Neural cell (in vitro differentiated cells): ENCODE measurements at regions not wholly inside any gene's neighbourhood (a gene's known extent, or its start where the extent isn't known, plus 50 kb on each side); places are given as distances from the start of the nearest gene placed in this dataset.

Source experiments
- H2AFZ ChIP-seq: fragments of 200-600, 300-800 bp; sonication (generic), shearing (Covaris generic); 2 replicates; pipeline ENCODE4 v1.6.0; 2014; ENCODE audit warnings: low read depth, mild to moderate bottlenecking, antibody characterized with exemption, low read length, moderate library complexity
- H3F3A ChIP-seq: fragments of 200-600 bp; shearing (Covaris generic); 2 replicates; pipeline ENCODE4 v1.6.1; 2016; ENCODE audit warnings: mild to moderate bottlenecking, moderate library complexity, mixed read lengths, antibody characterized with exemption, low read length; ENCODE audit not compliant: insufficient read depth, poor library complexity, severe bottlenecking
- H3K27ac ChIP-seq: fragments of 200-600, 300-800 bp; sonication (generic), shearing (Covaris generic); 2 replicates; pipeline ENCODE4 v1.5.1; 2014; ENCODE audit warnings: mild to moderate bottlenecking, low read length, moderate library complexity
- H3K27me3 ChIP-seq: fragments of 300-800, 200-600 bp; sonication (generic), shearing (Covaris generic); 2 replicates; pipeline ENCODE4 v1.6.0; 2014; ENCODE audit warnings: mild to moderate bottlenecking, low read depth, low read length, moderate library complexity; ENCODE audit not compliant: insufficient read depth
- H3K36me3 ChIP-seq: fragments of 300-800, 200-600 bp; sonication (generic), shearing (Covaris generic); 2 replicates; pipeline ENCODE4 v1.5.1; 2014; ENCODE audit warnings: mild to moderate bottlenecking, antibody characterized with exemption, low read length, moderate library complexity; ENCODE audit not compliant: insufficient read depth
- H3K4me2 ChIP-seq: fragments of 300-800, 200-600 bp; sonication (generic), shearing (Covaris generic); 2 replicates; pipeline ENCODE4 v1.6.0; 2014; ENCODE audit warnings: mild to moderate bottlenecking, low read length
- H3K4me3 ChIP-seq: fragments of 300-800, 200-600 bp; sonication (generic), shearing (Covaris generic); 2 replicates; pipeline ENCODE4 v1.5.1; 2014; ENCODE audit warnings: mild to moderate bottlenecking, low read length, moderate library complexity
- H3K79me2 ChIP-seq: fragments of 200-600 bp; shearing (Covaris generic); replicated peaks from 2 replicates; pipeline ENCODE4 v1.6.0; 2014; ENCODE audit warnings: mild to moderate bottlenecking, low read length, moderate library complexity; ENCODE audit not compliant: insufficient read depth
- H3K9ac ChIP-seq: fragments of 300-800, 200-600 bp; sonication (generic), shearing (Covaris generic); 2 replicates; pipeline ENCODE4 v1.6.1; 2016; ENCODE audit warnings: mild to moderate bottlenecking, low read length, mixed read lengths
- H3K9me2 ChIP-seq: fragments of 200-600 bp; shearing (Covaris generic); 2 replicates; pipeline ENCODE4 v1.6.1; 2016; ENCODE audit warnings: mild to moderate bottlenecking, low read length, mixed read lengths; ENCODE audit not compliant: insufficient read depth
- H3K9me3 ChIP-seq: fragments of 200-600, 300-800 bp; sonication (generic), shearing (Covaris generic); 2 replicates; pipeline ENCODE4 v1.6.1; 2016; ENCODE audit warnings: mild to moderate bottlenecking, mixed run types, low read length, moderate library complexity, mixed read lengths
- H4K20me1 ChIP-seq: fragments of 200-600 bp; shearing (Covaris generic); 2 replicates; pipeline ENCODE4 v1.6.1; 2016; ENCODE audit warnings: mild to moderate bottlenecking, mixed run types; ENCODE audit not compliant: insufficient read depth
- EP300 ChIP-seq: fragments of 450-650 bp; conservative IDR thresholded peaks from 2 replicates; pipeline ENCODE4 v1.6.1; 2014; ENCODE audit warnings: antibody characterized with exemption, mild to moderate bottlenecking, moderate library complexity; ENCODE audit not compliant: poor library complexity, severe bottlenecking
- EZH2 ChIP-seq: fragments of 200-600, 300-800 bp; shearing (Covaris generic), sonication (generic); IDR thresholded peaks from 2 replicates; pipeline ENCODE4 v1.6.1; 2014; ENCODE audit warnings: antibody characterized with exemption, low read length, borderline replicate concordance, mild to moderate bottlenecking; ENCODE audit not compliant: insufficient read depth, poor library complexity, severe bottlenecking
- MXI1 ChIP-seq: fragments of 450-650 bp; conservative IDR thresholded peaks from 2 replicates; pipeline ENCODE4 v1.6.1; 2014; ENCODE audit warnings: antibody characterized with exemption, mild to moderate bottlenecking; ENCODE audit not compliant: poor library complexity, severe bottlenecking
- POLR2AphosphoS5 ChIP-seq: IDR thresholded peaks from 2 replicates; pipeline ENCODE4 v1.6.1; 2012
- RAD21 ChIP-seq: fragments of 450-650 bp; conservative IDR thresholded peaks from 2 replicates; pipeline ENCODE4 v1.6.1; 2014; ENCODE audit warnings: antibody characterized with exemption, mild to moderate bottlenecking, moderate library complexity
- REST ChIP-seq: IDR thresholded peaks from 2 replicates; pipeline ENCODE4 v1.6.1; 2012; ENCODE audit warnings: borderline replicate concordance
- SMC3 ChIP-seq: fragments of 450-650 bp; conservative IDR thresholded peaks from 2 replicates; pipeline ENCODE4 v1.6.1; 2014; ENCODE audit warnings: antibody characterized with exemption, mild to moderate bottlenecking, moderate library complexity; ENCODE audit not compliant: poor library complexity
- TAF1 ChIP-seq: IDR thresholded peaks from 2 replicates; pipeline ENCODE4 v1.6.1; 2012; ENCODE audit warnings: low read depth
- TF ChIP-seq, protein P1 (sequence below): fragments of 450-650 bp; IDR thresholded peaks from 2 replicates; pipeline ENCODE4 v1.5.1; 2014; ENCODE audit warnings: antibody characterized with exemption, mild to moderate bottlenecking, moderate library complexity; ENCODE audit not compliant: poor library complexity, severe bottlenecking

DNA sequence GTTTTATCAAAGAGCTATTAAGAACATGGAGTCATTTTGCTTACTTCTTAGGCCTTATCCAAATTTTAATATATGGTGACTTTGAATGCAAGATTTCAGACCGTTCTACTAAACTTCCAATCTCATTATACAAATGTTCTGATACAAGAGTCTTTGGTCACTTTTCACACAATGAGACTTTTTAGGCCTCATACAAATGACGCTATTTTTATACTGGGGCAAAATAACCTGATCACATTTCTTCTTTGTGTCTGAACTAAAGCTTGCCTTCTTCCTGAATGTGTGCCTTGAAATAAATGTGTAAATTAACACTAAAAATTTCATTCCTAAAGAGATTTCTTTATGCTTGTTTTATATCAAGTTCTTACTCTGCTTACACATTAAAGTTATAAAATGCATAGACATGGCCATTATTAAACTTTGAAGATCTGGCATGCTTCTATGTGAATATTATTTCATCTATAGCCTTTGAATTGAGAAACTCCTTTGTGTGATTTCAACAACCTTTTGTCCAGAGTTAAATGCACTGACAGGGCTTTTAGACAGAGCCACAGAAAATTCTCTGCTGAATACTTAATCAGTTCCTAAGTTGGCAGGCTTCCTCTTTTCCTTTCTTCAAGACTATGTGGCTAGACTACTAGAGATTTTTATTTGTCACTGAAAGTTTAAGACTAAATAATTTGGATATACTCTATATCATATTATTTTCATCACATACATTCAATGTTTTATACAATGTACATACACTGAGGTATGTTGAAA, 86.1 kb downstream of the EDNRB start:
- Histone ChIP-seq H2AFZ (no peak overlapping the region), H3K9me3 (no peaks in the 10 kb centered on the region), H3K4me2 (no peak overlapping the region), H3K27ac (no peak overlapping the region), H3F3A (no peaks in the 10 kb centered on the region), H3K27me3 (no peaks in the 10 kb centered on the region), H3K9ac (no peak overlapping the region), H3K79me2 (no peaks in the 10 kb centered on the region), H3K4me3 (no peak overlapping the region), H4K20me1 (no peaks in the 10 kb centered on the region), H3K36me3 (no peaks in the 10 kb centered on the region), H3K9me2 (no peaks in the 10 kb centered on the region)
- TF ChIP-seq, protein P1, sequence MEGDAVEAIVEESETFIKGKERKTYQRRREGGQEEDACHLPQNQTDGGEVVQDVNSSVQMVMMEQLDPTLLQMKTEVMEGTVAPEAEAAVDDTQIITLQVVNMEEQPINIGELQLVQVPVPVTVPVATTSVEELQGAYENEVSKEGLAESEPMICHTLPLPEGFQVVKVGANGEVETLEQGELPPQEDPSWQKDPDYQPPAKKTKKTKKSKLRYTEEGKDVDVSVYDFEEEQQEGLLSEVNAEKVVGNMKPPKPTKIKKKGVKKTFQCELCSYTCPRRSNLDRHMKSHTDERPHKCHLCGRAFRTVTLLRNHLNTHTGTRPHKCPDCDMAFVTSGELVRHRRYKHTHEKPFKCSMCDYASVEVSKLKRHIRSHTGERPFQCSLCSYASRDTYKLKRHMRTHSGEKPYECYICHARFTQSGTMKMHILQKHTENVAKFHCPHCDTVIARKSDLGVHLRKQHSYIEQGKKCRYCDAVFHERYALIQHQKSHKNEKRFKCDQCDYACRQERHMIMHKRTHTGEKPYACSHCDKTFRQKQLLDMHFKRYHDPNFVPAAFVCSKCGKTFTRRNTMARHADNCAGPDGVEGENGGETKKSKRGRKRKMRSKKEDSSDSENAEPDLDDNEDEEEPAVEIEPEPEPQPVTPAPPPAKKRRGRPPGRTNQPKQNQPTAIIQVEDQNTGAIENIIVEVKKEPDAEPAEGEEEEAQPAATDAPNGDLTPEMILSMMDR: no peak
- no peak for TF ChIP-seq REST
- TF ChIP-seq MXI1: no peak
- no peak for TF ChIP-seq RAD21
- no peak for TF ChIP-seq EZH2
- no peak for TF ChIP-seq POLR2AphosphoS5
- no peak for TF ChIP-seq TAF1
- no peak for TF ChIP-seq SMC3
- no peak for TF ChIP-seq EP300

DNA sequence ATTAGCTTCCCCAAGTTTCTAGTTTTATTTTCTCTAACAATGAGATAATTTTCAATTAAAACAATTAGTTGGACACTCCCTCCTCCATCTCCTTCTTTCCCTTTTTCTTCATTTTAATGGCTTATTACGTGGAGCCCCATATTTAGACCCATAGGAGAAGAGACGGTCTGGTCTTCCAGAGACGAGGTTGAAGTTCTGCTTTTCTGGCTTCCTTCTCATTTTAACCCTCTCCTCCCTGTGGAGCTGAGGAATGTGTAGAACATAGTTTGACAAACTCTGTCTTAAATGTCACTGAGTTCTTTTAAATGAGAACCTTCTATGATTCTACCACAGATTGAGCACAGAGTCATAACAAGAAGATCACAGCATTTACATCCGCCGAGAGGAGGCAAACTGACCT, 86.8 kb downstream of the EDNRB start:
- no peak overlapping the region for H2AFZ ChIP-seq
- H3K9me2 ChIP-seq: no peaks in the 10 kb centered on the region
- no peaks in the 10 kb centered on the region for H3K36me3 ChIP-seq
- no peak overlapping the region for H3K27ac ChIP-seq
- TF ChIP-seq SMC3: no peak
- no peak for TF ChIP-seq TAF1
- TF ChIP-seq, protein P1: no peak
- no peak overlapping the region for H3K4me3 ChIP-seq
- no peak overlapping the region for H3K9ac ChIP-seq
- no peak overlapping the region for H3K4me2 ChIP-seq
- no peaks in the 10 kb centered on the region for H3K9me3 ChIP-seq
- H3K79me2 ChIP-seq: no peaks in the 10 kb centered on the region
- no peaks in the 10 kb centered on the region for H3K27me3 ChIP-seq
- H4K20me1 ChIP-seq: no peaks in the 10 kb centered on the region
- H3F3A ChIP-seq: no peaks in the 10 kb centered on the region
